ENCODE measurements at regions not wholly inside any gene's neighbourhood (a gene's known extent, or its start where the extent isn't known, plus 50 kb on each side); places are given as distances from the start of the nearest gene placed in this dataset.
"Not testable (repeated sequence)": the region's sequence is repeated elsewhere in the genome, so short reads cannot be mapped to it uniquely, and the experiment has no call there.

DNA sequence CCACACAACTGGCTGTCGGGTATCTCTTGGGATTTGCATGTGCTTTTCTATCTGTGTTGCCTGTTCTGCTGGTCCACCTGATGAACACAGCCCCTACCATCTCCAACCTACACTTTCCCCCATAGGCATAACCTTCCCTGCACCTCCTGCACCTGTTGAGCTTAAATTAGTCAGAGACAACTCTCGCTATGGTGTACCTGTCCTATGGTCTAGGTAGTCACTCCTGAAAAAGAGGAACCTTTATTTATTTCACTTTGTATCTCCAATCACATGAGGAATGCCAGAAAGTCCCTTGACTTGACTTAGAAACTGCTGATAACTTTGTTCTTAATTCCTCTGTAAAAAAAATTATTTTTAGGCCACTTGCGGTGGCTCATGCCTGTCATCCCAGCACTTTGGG is 338.1 kb downstream of the DHRSX start:
- intact Hi-C loops (cut with DNase I): no loop called here
- no peaks in the 10 kb centered on the region for H3K4me1 ChIP-seq
- H3K27me3 ChIP-seq: no peaks in the 10 kb centered on the region
- H3K27ac ChIP-seq: no peak overlapping the region
- H3K4me3 ChIP-seq: no peak overlapping the region
- H3K36me3 ChIP-seq: no peaks in the 10 kb centered on the region
- TF ChIP-seq POLR2A (IDR thresholded peaks at IDR 0.05) (no peak), CTCF (IDR thresholded peaks at IDR 0.05) (no peak)
- ATAC-seq (no peak), DNase-seq (no peak)
- WGBS, 4 donors: 63 to 87% (median 80%) methylated on average over 3 of the region's 3 CpGs
- peaks cover 0 to 6% (median 0%) of the 10 kb centered on the region in 12 donors for H3K9me3 ChIP-seq

DNA sequence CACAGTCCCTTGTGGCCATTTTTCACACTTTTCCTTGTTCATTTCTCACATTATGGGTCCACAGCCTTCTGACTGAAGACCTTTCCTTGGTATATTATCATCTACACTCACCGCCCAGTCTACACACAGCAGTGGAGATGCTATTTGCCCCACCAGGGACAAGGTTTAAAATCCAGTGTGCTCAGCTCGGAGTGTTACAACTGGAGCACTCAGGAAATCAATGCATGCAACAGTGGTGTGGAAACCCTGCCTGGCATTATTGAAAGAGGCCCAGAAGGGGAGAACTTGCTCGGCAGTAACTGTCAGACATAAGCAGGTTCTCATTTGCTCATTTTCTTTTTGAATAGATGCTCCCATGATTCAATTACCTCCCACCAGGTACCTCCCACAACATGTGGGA is 340.9 kb downstream of the DHRSX start:
- peaks cover 0 to 18% (median 0%) of the 10 kb centered on the region in 12 donors for H3K9me3 ChIP-seq
- no peak for ATAC-seq
- no peak overlapping the region for H3K4me3 ChIP-seq
- no peaks in the 10 kb centered on the region for H3K36me3 ChIP-seq
- intact Hi-C loops (cut with DNase I): no loop called here
- no peak for DNase-seq
- TF ChIP-seq POLR2A (IDR thresholded peaks at IDR 0.05) (no peak), CTCF (IDR thresholded peaks at IDR 0.05) (no peak)
- no peaks in the 10 kb centered on the region for H3K4me1 ChIP-seq
- no peak overlapping the region for H3K27ac ChIP-seq
- H3K27me3 ChIP-seq: no peaks in the 10 kb centered on the region
- WGBS, 4 donors: 81 to 93% (median 83%) methylated on average over 3 of the region's 3 CpGs

DNA sequence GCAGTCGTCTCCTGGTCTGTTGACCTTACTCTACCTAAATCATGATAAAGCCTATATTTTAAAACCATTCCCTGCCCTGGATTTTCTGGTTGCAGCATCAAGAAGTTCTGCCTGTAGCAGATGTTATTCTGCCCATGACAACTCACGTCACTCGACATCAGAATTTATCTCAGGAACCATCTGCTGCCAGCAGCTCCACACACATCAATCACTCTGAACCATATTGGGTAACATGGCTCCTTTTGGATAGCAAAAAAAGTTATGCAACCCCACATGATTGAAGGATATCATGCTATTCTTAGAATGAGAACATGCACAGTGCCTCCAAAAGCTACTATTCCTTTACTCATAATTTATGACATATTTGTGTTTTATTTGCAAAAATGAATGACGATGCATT is 341.4 kb downstream of the DHRSX start:
- Histone ChIP-seq H3K4me1 (no peaks in the 10 kb centered on the region), H3K9me3 (peaks cover 0 to 18% (median 0%) of the 10 kb centered on the region in 12 donors), H3K4me3 (no peak overlapping the region), H3K27ac (no peak overlapping the region), H3K27me3 (no peaks in the 10 kb centered on the region), H3K36me3 (no peaks in the 10 kb centered on the region)
- ATAC-seq: no peak
- 77 to 88% (median 78%) methylated on average over 4 of the region's 4 CpGs for WGBS, 4 donors
- DNase-seq: no peak
- intact Hi-C loops (cut with DNase I): no loop called here
- TF ChIP-seq POLR2A (IDR thresholded peaks at IDR 0.05) (no peak), CTCF (IDR thresholded peaks at IDR 0.05) (no peak)

DNA sequence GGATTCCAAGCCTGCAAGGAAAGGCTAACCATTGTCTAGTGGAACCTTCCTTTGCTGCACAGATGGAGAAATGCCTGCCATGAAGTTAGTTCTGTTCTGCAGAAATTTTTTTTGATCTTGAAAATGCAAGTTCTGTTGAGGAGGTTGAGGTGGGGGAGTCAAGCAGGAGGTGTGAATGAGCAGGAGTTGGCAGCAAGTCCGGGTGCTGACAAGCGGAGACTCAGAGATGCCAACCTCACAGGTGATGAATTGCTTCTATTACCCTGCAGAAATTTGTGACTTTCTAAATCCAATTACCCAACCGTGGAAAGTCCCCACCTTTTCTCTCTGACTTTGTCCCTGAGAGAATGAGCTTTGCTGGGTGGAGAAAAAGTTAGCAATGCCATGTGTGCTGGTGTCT is 350.1 kb downstream of the DHRSX start:
- ATAC-seq (no peak), DNase-seq (no peak)
- H3K27me3 ChIP-seq: no peaks in the 10 kb centered on the region
- intact Hi-C loops (cut with DNase I): no loop called here
- 68 to 82% (median 70%) methylated on average over 3 of the region's 3 CpGs for WGBS, 4 donors
- H3K4me1 ChIP-seq: peaks cover 0 to 4% (median 0%) of the 10 kb centered on the region in 12 donors
- H3K9me3 ChIP-seq: peaks cover 0 to 24% (median 5%) of the 10 kb centered on the region in 12 donors
- TF ChIP-seq POLR2A (IDR thresholded peaks at IDR 0.05) (no peak), CTCF (IDR thresholded peaks at IDR 0.05) (no peak)
- H3K36me3 ChIP-seq: no peaks in the 10 kb centered on the region
- H3K4me3 ChIP-seq: no peak overlapping the region
- no peak overlapping the region for H3K27ac ChIP-seq

DNA sequence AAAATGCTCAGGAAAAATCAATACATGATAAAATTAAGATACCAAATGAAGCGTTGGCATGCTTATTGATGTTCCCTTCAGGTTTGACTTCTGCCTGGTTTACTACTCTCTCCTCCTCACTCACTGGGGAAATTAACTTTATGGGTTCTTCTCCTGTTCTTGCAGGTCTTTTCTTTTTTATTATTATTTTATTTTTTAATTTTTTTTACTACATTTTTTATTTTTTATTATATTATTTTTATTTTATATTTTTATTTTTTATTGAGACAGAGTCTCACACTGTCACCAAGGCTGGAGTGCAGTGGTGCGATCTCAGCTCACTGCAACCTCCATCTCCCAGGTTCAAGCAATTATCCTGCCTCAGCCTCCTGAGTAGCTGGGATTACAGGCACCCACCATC is 350.8 kb downstream of the DHRSX start:
- DNase-seq; H3K36me3 ChIP-seq; intact Hi-C loops (cut with DNase I); H3K4me1 ChIP-seq; ATAC-seq; H3K27me3 ChIP-seq; H3K27ac ChIP-seq; H3K4me3 ChIP-seq: not testable (repeated sequence)
- WGBS, 4 donors: 89 to 95% (median 94%) methylated on average over 2 of the region's 2 CpGs
- peaks cover 0 to 21% (median 5%) of the 10 kb centered on the region in 12 donors for H3K9me3 ChIP-seq

GRCh38 chrX:2149055-2149454 is 351.7 kb downstream of the DHRSX start:
- 79 to 96% (median 92%) methylated on average over 3 of the region's 3 CpGs for WGBS, 4 donors
- ATAC-seq; intact Hi-C loops (cut with DNase I): not testable (repeated sequence)

More at GRCh38 chrX:2149055-2149454, 351.7 kb downstream of the DHRSX start:
- H3K4me3 ChIP-seq, H3K4me1 ChIP-seq, H3K36me3 ChIP-seq, H3K27me3 ChIP-seq, DNase-seq, H3K27ac ChIP-seq: not testable (repeated sequence)
- H3K9me3 ChIP-seq: peaks cover 0 to 21% (median 5%) of the 10 kb centered on the region in 12 donors
